Right lobe of liver (tissue), 4 donors: ENCODE measurements at regions not wholly inside any gene's neighbourhood (a gene's known extent, or its start where the extent isn't known, plus 50 kb on each side); places are given as distances from the start of the nearest gene placed in this dataset.

Experiments
- CTCF ChIP-seq, 4 donors: fragments of 200-600 bp in 3 of 4; fragments of 450-650 bp in 1 of 4; IDR thresholded peaks; one replicate each; pipeline versions ENCODE4 v1.5.1 to v1.8.0; 2016 to 2022; ENCODE audit warnings: antibody characterized with exemption in 4 of 4, mild to moderate bottlenecking in 2 of 4
- POLR2A ChIP-seq: fragments of 450-650 bp; IDR thresholded peaks from one replicate; pipeline ENCODE4 v1.6.1; 2017; ENCODE audit warnings: antibody characterized with exemption, mild to moderate bottlenecking
- donor health status: DM: no; HTN: no; CAD: no.
- donor health status: DM: no; HTN: no; CAD: no.
- donor health status: DM: no; HTN: yes; CAD: no.

GRCh38 chr18:57253903-57254302 is 98.5 kb upstream of the ST8SIA3 start:
- TF ChIP-seq CTCF (IDR thresholded peaks at IDR 0.05): no peak
- TF ChIP-seq POLR2A: no peak
